ENCODE measurements at regions not wholly inside any gene's neighbourhood (a gene's known extent, or its start where the extent isn't known, plus 50 kb on each side); places are given as distances from the start of the nearest gene placed in this dataset.

- Histone ChIP-seq H3K4me1 (no peaks in the 10 kb centered on the region), H3K4me3 (no peak overlapping the region), H3K36me3 (no peaks in the 10 kb centered on the region), H3K27me3 (no peaks in the 10 kb centered on the region), H3K9me3 (replicated peaks in 1 of 11) (peaks cover 0 to 12% (median 0%) of the 10 kb centered on the region in 11 experiments; a peak in 3 of 22 replicates), H4K20me1 (no peaks in the 10 kb centered on the region), H3K4me2 (no peak overlapping the region), H3K27ac (no peak overlapping the region), H3K9ac (no peak overlapping the region)
- TF ChIP-seq Cebpa-rat (IDR thresholded peaks at IDR 0.05), result no peak
These were observed 243.4 kb upstream of the IRX5 start for GRCh38 chr16:54687043-54687899.

GRCh38 chr16:54685682-54686081 lies 245.0 kb upstream of the IRX5 start:
- no peaks in the 10 kb centered on the region for H3K4me1 ChIP-seq
- no peaks in the 10 kb centered on the region for H3K36me3 ChIP-seq
- H3K4me2 ChIP-seq, result no peak overlapping the region
- no peaks in the 10 kb centered on the region for H3K27me3 ChIP-seq
- no peaks in the 10 kb centered on the region for H4K20me1 ChIP-seq
- no peak for TF ChIP-seq Cebpa-rat (IDR thresholded peaks at IDR 0.05)
- H3K9me3 ChIP-seq (replicated peaks in 1 of 11), result peaks cover 0 to 12% (median 0%) of the 10 kb centered on the region in 11 experiments; a peak in 3 of 22 replicates
- H3K27ac ChIP-seq, result no peak overlapping the region
- H3K4me3 ChIP-seq, result no peak overlapping the region
- no peak overlapping the region for H3K9ac ChIP-seq

GRCh38 chr16:54679531-54679930 lies 251.1 kb upstream of the IRX5 start:
- TF ChIP-seq Cebpa-rat (IDR thresholded peaks at IDR 0.05), result no peak
- Histone ChIP-seq H3K27ac (no peak overlapping the region), H3K4me3 (no peak overlapping the region), H4K20me1 (no peaks in the 10 kb centered on the region), H3K36me3 (no peaks in the 10 kb centered on the region), H3K9me3 (replicated peaks in 1 of 11) (no peaks in the 10 kb centered on the region), H3K4me1 (no peaks in the 10 kb centered on the region), H3K27me3 (no peaks in the 10 kb centered on the region), H3K9ac (no peak overlapping the region), H3K4me2 (no peak overlapping the region)

- no peak overlapping the region for H3K9ac ChIP-seq
- no peak overlapping the region for H3K4me2 ChIP-seq
- H3K27me3 ChIP-seq, result no peaks in the 10 kb centered on the region
- H3K36me3 ChIP-seq, result no peaks in the 10 kb centered on the region
- no peak overlapping the region for H3K27ac ChIP-seq
- no peaks in the 10 kb centered on the region for H3K9me3 ChIP-seq (replicated peaks in 1 of 11)
- no peaks in the 10 kb centered on the region for H4K20me1 ChIP-seq
- no peaks in the 10 kb centered on the region for H3K4me1 ChIP-seq
- TF ChIP-seq Cebpa-rat (IDR thresholded peaks at IDR 0.05), result no peak
- H3K4me3 ChIP-seq, result no peak overlapping the region
These were observed 253.2 kb upstream of the IRX5 start for GRCh38 chr16:54677308-54677950.

GRCh38 chr16:54673313-54673712 lies 257.4 kb upstream of the IRX5 start:
- no peaks in the 10 kb centered on the region for H4K20me1 ChIP-seq
- no peaks in the 10 kb centered on the region for H3K36me3 ChIP-seq
- H3K4me1 ChIP-seq, result no peaks in the 10 kb centered on the region
- H3K27me3 ChIP-seq, result no peaks in the 10 kb centered on the region
- H3K9ac ChIP-seq, result no peak overlapping the region
- no peak for TF ChIP-seq Cebpa-rat (IDR thresholded peaks at IDR 0.05)
- no peak overlapping the region for H3K4me3 ChIP-seq
- H3K27ac ChIP-seq, result no peak overlapping the region
- H3K4me2 ChIP-seq, result no peak overlapping the region
- H3K9me3 ChIP-seq (replicated peaks in 1 of 11), result peaks cover 0 to 14% (median 8%) of the 10 kb centered on the region in 11 experiments; a peak in 7 of 22 replicates

- no peaks in the 10 kb centered on the region for H3K36me3 ChIP-seq
- no peaks in the 10 kb centered on the region for H4K20me1 ChIP-seq
- no peaks in the 10 kb centered on the region for H3K27me3 ChIP-seq
- TF ChIP-seq Cebpa-rat (IDR thresholded peaks at IDR 0.05), result no peak
- no peak overlapping the region for H3K27ac ChIP-seq
- H3K4me3 ChIP-seq, result no peak overlapping the region
- peaks cover 0 to 17% (median 9%) of the 10 kb centered on the region in 11 experiments; a peak in 9 of 22 replicates for H3K9me3 ChIP-seq (replicated peaks in 1 of 11)
- H3K9ac ChIP-seq, result no peak overlapping the region
- no peak overlapping the region for H3K4me2 ChIP-seq
- no peaks in the 10 kb centered on the region for H3K4me1 ChIP-seq
These were observed 258.2 kb upstream of the IRX5 start for GRCh38 chr16:54672500-54672899.

GRCh38 chr16:54657709-54658102 lies 273.0 kb upstream of the IRX5 start:
- Histone ChIP-seq H3K9me3 (replicated peaks in 1 of 11) (peaks cover 4 to 52% (median 23%) of the 10 kb centered on the region in 11 experiments; a peak in 17 of 22 replicates), H3K9ac (no peak overlapping the region), H3K4me3 (no peak overlapping the region), H3K4me1 (peaks cover 0 to 11% (median 0%) of the 10 kb centered on the region in 10 experiments; a peak in 3 of 20 replicates), H4K20me1 (no peaks in the 10 kb centered on the region), H3K27me3 (no peaks in the 10 kb centered on the region), H3K36me3 (no peaks in the 10 kb centered on the region), H3K27ac (no peak overlapping the region), H3K4me2 (no peak overlapping the region)
- TF ChIP-seq Cebpa-rat (IDR thresholded peaks at IDR 0.05), result no peak

- Histone ChIP-seq H4K20me1 (no peaks in the 10 kb centered on the region), H3K4me3 (no peak overlapping the region), H3K4me1 (peaks cover 0 to 15% (median 0%) of the 10 kb centered on the region in 10 experiments; a peak in 3 of 20 replicates), H3K27ac (no peak overlapping the region), H3K27me3 (no peaks in the 10 kb centered on the region), H3K4me2 (peak overlapping the region in 1 of 11 experiments; percentile 14; a peak in 1 of 22 replicates), H3K9ac (no peak overlapping the region), H3K9me3 (replicated peaks in 1 of 11) (peaks cover 0 to 52% (median 19%) of the 10 kb centered on the region in 11 experiments; a peak in 17 of 22 replicates), H3K36me3 (no peaks in the 10 kb centered on the region)
- TF ChIP-seq Cebpa-rat (IDR thresholded peaks at IDR 0.05), result no peak
These were observed 273.5 kb upstream of the IRX5 start for GRCh38 chr16:54657058-54657708.

GRCh38 chr16:54655121-54655590 lies 275.5 kb upstream of the IRX5 start:
- H3K4me3 ChIP-seq, result no peak overlapping the region
- H3K4me1 ChIP-seq, result peaks cover 0 to 15% (median 0%) of the 10 kb centered on the region in 10 experiments; a peak in 3 of 20 replicates
- H3K9me3 ChIP-seq (replicated peaks in 1 of 11), result peaks cover 0 to 32% (median 7%) of the 10 kb centered on the region in 11 experiments; a peak in 11 of 22 replicates
- H3K27me3 ChIP-seq, result no peaks in the 10 kb centered on the region
- no peak for TF ChIP-seq Cebpa-rat (IDR thresholded peaks at IDR 0.05)
- H3K36me3 ChIP-seq, result no peaks in the 10 kb centered on the region
- H3K27ac ChIP-seq, result no peak overlapping the region
- H3K9ac ChIP-seq, result no peak overlapping the region
- H4K20me1 ChIP-seq, result no peaks in the 10 kb centered on the region
- no peak overlapping the region; a peak in 2 of 22 replicates for H3K4me2 ChIP-seq
